WI38 (cell line): ENCODE measurements at regions not wholly inside any gene's neighbourhood (a gene's known extent, or its start where the extent isn't known, plus 50 kb on each side); places are given as distances from the start of the nearest gene placed in this dataset.

Experiments used
- H3K4me3 ChIP-seq: 2 replicates; pipeline ENCODE4 v1.5.1; 2011; ENCODE audit warnings: low read depth, mild to moderate bottlenecking, control low read depth, low read length
- TF ChIP-seq, protein P1 (sequence below): IDR thresholded peaks from 2 replicates; pipeline ENCODE4 v1.5.1; 2012; ENCODE audit warnings: low read depth, mild to moderate bottlenecking, control low read depth, low read length

GRCh38 chr3:95781598-95781997, 1032.8 kb upstream of the EPHA6 start:
- TF ChIP-seq, protein P1, sequence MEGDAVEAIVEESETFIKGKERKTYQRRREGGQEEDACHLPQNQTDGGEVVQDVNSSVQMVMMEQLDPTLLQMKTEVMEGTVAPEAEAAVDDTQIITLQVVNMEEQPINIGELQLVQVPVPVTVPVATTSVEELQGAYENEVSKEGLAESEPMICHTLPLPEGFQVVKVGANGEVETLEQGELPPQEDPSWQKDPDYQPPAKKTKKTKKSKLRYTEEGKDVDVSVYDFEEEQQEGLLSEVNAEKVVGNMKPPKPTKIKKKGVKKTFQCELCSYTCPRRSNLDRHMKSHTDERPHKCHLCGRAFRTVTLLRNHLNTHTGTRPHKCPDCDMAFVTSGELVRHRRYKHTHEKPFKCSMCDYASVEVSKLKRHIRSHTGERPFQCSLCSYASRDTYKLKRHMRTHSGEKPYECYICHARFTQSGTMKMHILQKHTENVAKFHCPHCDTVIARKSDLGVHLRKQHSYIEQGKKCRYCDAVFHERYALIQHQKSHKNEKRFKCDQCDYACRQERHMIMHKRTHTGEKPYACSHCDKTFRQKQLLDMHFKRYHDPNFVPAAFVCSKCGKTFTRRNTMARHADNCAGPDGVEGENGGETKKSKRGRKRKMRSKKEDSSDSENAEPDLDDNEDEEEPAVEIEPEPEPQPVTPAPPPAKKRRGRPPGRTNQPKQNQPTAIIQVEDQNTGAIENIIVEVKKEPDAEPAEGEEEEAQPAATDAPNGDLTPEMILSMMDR: no peak

DNA sequence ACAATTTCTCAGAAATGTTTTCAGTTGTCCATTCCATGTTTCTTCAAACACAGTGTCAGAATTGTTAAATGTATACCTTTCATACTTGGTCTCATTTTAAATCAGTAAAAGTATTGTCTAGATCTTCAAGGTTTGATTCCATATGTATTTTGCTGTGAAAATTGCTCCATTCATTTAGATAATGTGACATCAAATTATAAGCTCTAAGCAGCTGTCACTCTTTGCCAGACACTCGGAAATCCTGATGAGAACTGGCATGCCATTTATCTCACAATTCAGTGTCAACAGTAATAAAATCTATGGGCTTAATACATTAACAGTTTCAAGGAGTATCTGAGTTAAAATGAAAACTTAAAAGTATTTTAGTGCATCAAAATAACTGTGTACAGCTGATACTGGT, 1025.3 kb upstream of the EPHA6 start:
- H3K4me3 ChIP-seq: no peak overlapping the region
- TF ChIP-seq, protein P1: no peak

More at GRCh38 chr3:95781598-95781997, 1032.8 kb upstream of the EPHA6 start:
- no peak overlapping the region for H3K4me3 ChIP-seq

DNA sequence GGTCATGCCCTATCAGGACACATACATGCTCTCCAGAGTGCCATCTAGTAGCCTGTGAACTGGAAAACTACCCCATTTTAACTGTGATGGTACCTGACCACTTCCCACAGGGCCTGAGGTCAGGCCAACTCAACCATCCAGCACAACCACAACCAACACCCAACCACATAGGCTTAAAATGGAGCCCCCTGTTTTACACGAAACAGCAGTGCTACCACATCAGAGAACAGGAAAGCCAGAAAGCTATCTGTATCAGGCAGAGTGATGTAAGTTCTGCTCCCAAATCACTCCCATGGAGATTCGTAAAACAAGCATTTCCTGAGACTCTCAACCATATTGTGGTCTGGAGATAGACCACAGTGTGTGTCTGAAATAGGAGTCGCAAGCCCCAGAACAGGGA, 1017.3 kb upstream of the EPHA6 start:
- TF ChIP-seq, protein P1: no peak

GRCh38 chr3:95798628-95799027, 1015.8 kb upstream of the EPHA6 start:
- TF ChIP-seq, protein P1: no peak
- H3K4me3 ChIP-seq: no peak overlapping the region

More for the DNA sequence above, 1017.3 kb upstream of the EPHA6 start:
- H3K4me3 ChIP-seq: no peak overlapping the region

DNA sequence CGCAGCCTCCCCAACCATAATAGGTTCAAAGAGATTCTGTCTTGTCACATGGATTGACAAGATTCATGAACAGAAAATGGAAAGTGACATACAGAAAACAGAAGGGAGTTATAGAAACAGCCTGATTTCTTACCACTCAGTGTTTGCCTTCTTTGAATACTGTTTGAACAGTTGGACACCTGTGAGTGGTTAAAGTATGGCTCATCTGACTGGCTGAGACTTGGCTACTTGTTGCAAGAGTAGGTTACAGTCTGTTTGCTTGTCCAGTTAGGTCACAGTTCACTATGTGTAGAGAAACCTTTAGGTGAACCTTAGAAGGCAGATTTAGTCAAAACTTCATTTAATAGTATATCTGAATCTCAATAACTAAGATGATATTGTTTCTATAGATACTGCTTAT, 1003.9 kb upstream of the EPHA6 start:
- no peak overlapping the region for H3K4me3 ChIP-seq
- TF ChIP-seq, protein P1: no peak

DNA sequence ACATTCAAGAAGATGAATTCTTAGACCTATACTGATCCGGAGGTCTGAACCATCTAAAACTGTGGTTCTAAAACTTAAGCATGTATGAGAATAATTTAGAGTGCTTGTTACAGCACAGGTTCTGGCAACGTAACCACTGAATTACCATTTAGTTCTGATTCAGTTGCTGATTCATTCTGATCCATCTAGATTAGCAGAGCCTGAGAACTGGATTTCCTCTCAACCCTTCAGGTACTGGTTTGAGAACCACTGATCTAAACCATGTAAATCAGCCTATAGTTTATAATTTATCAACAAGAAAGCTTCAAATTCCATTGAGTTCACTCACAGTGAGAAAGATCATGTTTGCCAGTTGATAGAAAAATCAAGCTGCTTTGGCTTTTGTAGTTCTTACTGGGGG, 1001.1 kb upstream of the EPHA6 start:
- no peak overlapping the region for H3K4me3 ChIP-seq
- TF ChIP-seq, protein P1: no peak

- no peak overlapping the region for H3K4me3 ChIP-seq
- TF ChIP-seq, protein P1: no peak
Measured at GRCh38 chr3:95815828-95816227, 998.6 kb upstream of the EPHA6 start.
